Astrocyte of the spinal cord (primary cell): ENCODE measurements at regions not wholly inside any gene's neighbourhood (a gene's known extent, or its start where the extent isn't known, plus 50 kb on each side); places are given as distances from the start of the nearest gene placed in this dataset.

Source experiments
- DNase-seq: peaks from one replicate; pipeline ENCODE4 v3.0.0; 2011; ENCODE audit warnings: low read depth, low spot score
- H3K4me3 ChIP-seq: 2 replicates; pipeline ENCODE4 v1.5.1; 2011; ENCODE audit warnings: low read depth, mild to moderate bottlenecking, low read length, moderate library complexity
- in situ Hi-C: cut with HindIII; loops from 2 replicates; pipeline ENCODE4 v1.10.0; 2017; ENCODE audit warnings: low sequenced_read_pairs
- TF ChIP-seq, protein P1 (sequence below): IDR thresholded peaks from 2 replicates; pipeline ENCODE4 v1.5.1; 2012; ENCODE audit warnings: low read depth, mild to moderate bottlenecking, low read length, inconsistent platforms

DNA sequence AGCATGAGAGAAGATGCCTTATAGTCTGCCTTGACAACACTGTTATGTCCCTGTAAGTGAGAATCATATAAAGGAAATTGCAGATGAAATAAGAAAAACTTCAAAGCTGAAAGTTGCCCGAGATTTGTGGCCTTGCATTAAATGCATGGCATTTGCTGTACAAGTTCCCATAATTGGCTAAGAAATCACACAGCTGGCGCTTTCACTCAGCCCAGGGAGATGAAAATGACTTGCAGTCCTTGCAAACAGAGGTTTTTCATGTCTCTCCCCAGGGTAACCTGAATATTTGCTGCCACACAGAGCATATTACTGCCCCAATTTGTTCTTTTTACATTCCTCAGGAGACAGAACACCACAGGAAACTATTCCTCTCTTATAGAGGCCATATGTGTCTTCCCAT lies 174.8 kb downstream of the FAM114A2 start:
- TF ChIP-seq, protein P1, sequence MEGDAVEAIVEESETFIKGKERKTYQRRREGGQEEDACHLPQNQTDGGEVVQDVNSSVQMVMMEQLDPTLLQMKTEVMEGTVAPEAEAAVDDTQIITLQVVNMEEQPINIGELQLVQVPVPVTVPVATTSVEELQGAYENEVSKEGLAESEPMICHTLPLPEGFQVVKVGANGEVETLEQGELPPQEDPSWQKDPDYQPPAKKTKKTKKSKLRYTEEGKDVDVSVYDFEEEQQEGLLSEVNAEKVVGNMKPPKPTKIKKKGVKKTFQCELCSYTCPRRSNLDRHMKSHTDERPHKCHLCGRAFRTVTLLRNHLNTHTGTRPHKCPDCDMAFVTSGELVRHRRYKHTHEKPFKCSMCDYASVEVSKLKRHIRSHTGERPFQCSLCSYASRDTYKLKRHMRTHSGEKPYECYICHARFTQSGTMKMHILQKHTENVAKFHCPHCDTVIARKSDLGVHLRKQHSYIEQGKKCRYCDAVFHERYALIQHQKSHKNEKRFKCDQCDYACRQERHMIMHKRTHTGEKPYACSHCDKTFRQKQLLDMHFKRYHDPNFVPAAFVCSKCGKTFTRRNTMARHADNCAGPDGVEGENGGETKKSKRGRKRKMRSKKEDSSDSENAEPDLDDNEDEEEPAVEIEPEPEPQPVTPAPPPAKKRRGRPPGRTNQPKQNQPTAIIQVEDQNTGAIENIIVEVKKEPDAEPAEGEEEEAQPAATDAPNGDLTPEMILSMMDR: no peak
- in situ Hi-C loops: no loop called here
- H3K4me3 ChIP-seq: no peak overlapping the region
- DNase-seq: no peak
